ENCODE measurements at regions not wholly inside any gene's neighbourhood (a gene's known extent, or its start where the extent isn't known, plus 50 kb on each side); places are given as distances from the start of the nearest gene placed in this dataset.

- H3K36me3 ChIP-seq, result no peaks in the 10 kb centered on the region
- DNase-seq (ENCODE audit: low spot score in 2 of 2), result no peak
- intact Hi-C loops (cut with DNase I), result no loop called here
- no peaks in the 10 kb centered on the region for H3K9me3 ChIP-seq
- H3K27me3 ChIP-seq, result no peaks in the 10 kb centered on the region
- TF ChIP-seq CTCF (IDR thresholded peaks at IDR 0.05), result no peak
- H3K4me1 ChIP-seq, result peaks cover 0 to 6% of the 10 kb centered on the region in 2 donors
- no peak overlapping the region for H3K27ac ChIP-seq
- H3K4me3 ChIP-seq, result no peak overlapping the region
Measured at GRCh38 chr22:27195094-27195493, 537.7 kb downstream of the MIAT start.

- no peak for DNase-seq (ENCODE audit: low spot score in 2 of 2)
- Histone ChIP-seq H3K27ac (no peak overlapping the region), H3K9me3 (no peaks in the 10 kb centered on the region), H3K4me3 (no peak overlapping the region), H3K27me3 (no peaks in the 10 kb centered on the region), H3K4me1 (peaks cover 0 to 6% of the 10 kb centered on the region in 2 donors), H3K36me3 (no peaks in the 10 kb centered on the region)
- intact Hi-C loops (cut with DNase I), result no loop called here
- TF ChIP-seq CTCF (IDR thresholded peaks at IDR 0.05), result no peak
Measured at GRCh38 chr22:27195494-27195893, 538.1 kb downstream of the MIAT start.

DNA sequence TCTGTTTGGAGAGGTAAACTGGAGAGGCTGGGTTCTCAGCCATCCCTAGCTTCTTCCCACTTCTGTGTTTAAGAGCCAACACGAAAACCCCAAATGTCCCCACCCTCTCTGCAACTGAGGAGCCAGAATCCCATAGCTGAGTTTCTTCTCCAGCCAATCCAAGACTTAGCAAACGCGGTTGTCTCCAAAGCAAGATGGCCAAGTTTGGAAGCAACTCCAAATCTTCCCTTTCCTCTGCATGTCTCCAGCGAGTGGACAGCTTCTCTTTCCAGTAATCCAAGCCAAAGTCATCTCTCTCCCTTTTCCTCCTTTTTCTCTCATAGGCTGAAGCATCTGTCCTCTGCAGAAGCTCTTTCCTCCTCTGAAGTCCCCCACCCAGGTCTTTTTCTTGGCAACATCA lies 539.2 kb downstream of the MIAT start:
- H3K27ac ChIP-seq, result no peak overlapping the region
- TF ChIP-seq CTCF (IDR thresholded peaks at IDR 0.05), result no peak
- no peak for DNase-seq (ENCODE audit: low spot score in 2 of 2)
- H3K27me3 ChIP-seq, result no peaks in the 10 kb centered on the region
- H3K4me1 ChIP-seq, result peaks cover 0 to 6% of the 10 kb centered on the region in 2 donors
- intact Hi-C loops (cut with DNase I), result no loop called here
- no peaks in the 10 kb centered on the region for H3K36me3 ChIP-seq
- no peaks in the 10 kb centered on the region for H3K9me3 ChIP-seq
- H3K4me3 ChIP-seq, result no peak overlapping the region

DNA sequence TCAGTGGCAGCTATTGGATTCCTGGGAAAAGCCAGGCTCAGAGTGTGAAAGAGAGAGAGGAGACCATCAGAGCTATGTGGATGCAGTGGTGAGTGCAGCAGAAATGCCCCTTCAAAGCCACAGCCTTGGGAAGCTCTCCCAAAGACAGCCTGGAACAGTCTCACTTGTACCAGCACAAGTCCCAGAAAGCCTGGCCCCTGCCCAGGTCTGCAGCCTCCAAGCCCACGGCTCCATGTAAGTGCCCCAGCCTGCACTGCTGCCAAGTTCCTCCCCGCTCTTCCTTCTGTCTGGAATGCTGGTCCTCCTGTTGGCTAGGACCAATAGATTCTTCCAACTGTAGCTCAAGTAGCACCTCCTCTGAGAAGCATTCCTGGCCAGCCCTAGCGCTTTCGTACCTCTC lies 539.7 kb downstream of the MIAT start:
- no peak for TF ChIP-seq CTCF (IDR thresholded peaks at IDR 0.05)
- no peaks in the 10 kb centered on the region for H3K27me3 ChIP-seq
- no peak overlapping the region for H3K27ac ChIP-seq
- H3K4me3 ChIP-seq, result no peak overlapping the region
- H3K4me1 ChIP-seq, result peaks cover 0 to 6% of the 10 kb centered on the region in 2 donors
- H3K36me3 ChIP-seq, result no peaks in the 10 kb centered on the region
- DNase-seq (ENCODE audit: low spot score in 2 of 2), result no peak
- no peaks in the 10 kb centered on the region for H3K9me3 ChIP-seq
- intact Hi-C loops (cut with DNase I), result no loop called here

DNA sequence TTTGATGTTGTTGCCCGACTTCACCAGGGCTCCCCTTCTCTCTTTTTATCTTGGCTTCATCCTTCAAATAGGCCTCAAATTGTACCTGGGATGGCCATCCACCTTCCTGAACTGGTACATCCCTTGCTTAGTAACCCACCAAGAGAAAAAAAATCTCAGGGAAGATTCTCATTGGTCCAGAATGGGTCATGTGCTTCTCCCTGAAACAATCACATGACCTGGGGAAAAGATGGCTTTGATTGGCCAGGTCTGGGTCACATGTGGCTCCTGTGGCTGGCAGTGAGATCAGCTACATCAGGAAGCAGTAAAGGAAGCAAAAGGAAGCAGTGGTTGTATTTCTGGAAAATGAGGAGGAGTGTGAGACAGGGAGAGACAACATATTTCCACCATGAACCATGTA lies 540.2 kb downstream of the MIAT start:
- no peak for DNase-seq (ENCODE audit: low spot score in 2 of 2)
- H3K9me3 ChIP-seq, result no peaks in the 10 kb centered on the region
- peaks cover 0 to under 1% of the 10 kb centered on the region in 2 donors for H3K4me1 ChIP-seq
- no peak overlapping the region for H3K4me3 ChIP-seq
- no peak overlapping the region for H3K27ac ChIP-seq
- intact Hi-C loops (cut with DNase I), result no loop called here
- H3K36me3 ChIP-seq, result no peaks in the 10 kb centered on the region
- no peaks in the 10 kb centered on the region for H3K27me3 ChIP-seq
- TF ChIP-seq CTCF (IDR thresholded peaks at IDR 0.05), result no peak

- DNase-seq (ENCODE audit: low spot score in 2 of 2), result no peak
- H3K9me3 ChIP-seq, result no peaks in the 10 kb centered on the region
- intact Hi-C loops (cut with DNase I), result no loop called here
Measured at GRCh38 chr22:27198518-27199035, 541.2 kb downstream of the MIAT start.

More at GRCh38 chr22:27198518-27199035, 541.2 kb downstream of the MIAT start:
- Histone ChIP-seq H3K27ac (no peak overlapping the region), H3K4me3 (no peak overlapping the region), H3K36me3 (no peaks in the 10 kb centered on the region), H3K4me1 (peaks cover 0 to 6% of the 10 kb centered on the region in 2 donors), H3K27me3 (no peaks in the 10 kb centered on the region)
- TF ChIP-seq CTCF (IDR thresholded peaks at IDR 0.05), result no peak
